ENCODE measurements at regions not wholly inside any gene's neighbourhood (a gene's known extent, or its start where the extent isn't known, plus 50 kb on each side); places are given as distances from the start of the nearest gene placed in this dataset.

DNA sequence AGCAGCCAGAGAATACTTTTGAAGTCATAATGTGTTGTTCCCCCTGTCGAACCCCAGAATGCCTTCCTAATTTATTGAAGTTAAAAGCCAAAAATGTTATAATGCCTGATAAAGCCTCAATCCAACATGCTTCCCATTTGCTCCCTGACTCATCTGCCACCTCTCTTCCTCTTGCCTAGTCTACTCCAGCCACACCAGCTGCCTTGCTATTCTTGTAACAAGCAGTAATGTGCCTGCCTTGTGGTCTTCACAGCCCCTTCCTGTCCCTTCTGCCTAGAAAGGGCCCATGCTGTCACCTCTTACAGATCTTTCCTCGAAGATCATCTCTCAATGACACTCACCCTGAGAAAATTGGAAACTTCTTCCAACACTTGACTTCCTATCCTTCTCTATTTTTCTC lies 231.6 kb upstream of the CDH2 start:
- no CpG with 5 or more reads among the region's 2 CpGs for WGBS (ENCODE audit: extremely low coverage, insufficient coverage, insufficient read length)

DNA sequence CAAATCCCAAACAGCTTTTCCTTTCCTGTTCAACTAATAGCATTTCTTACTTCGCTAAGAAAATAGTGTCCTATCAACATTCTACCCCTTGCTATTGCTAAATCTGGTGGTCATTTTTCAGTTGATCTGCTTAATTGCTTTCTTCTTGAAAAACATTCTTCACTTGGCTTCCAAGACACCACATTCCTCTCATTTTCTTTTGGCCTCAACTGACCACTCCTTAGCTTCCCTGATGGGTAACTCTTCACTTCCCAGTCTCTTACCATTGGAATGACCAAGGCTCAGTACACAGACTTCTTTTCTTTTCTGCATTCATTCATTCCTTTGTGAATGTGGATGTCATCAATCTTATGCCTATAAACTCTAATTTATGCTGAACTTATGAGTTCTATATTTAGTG lies 230.8 kb upstream of the CDH2 start:
- no CpG with 5 or more reads among the region's 1 CpG for WGBS (ENCODE audit: extremely low coverage, insufficient coverage, insufficient read length)
- H2AFZ ChIP-seq (ENCODE audit: insufficient read depth, low read length, poor library complexity): no peak overlapping the region
- no peak overlapping the region for H2BK5ac ChIP-seq (ENCODE audit: low read depth, low read length, poor library complexity)
- H2BK12ac ChIP-seq (ENCODE audit: low read length): no peak overlapping the region
- H3K79me1 ChIP-seq (ENCODE audit: low read length): no peaks in the 10 kb centered on the region
- no peaks in the 10 kb centered on the region for H3K27me3 ChIP-seq (ENCODE audit: insufficient read depth, low read length)
- no peak overlapping the region for H4K91ac ChIP-seq (ENCODE audit: low read depth, low read length)
- H3K14ac ChIP-seq (ENCODE audit: low read length): no peak overlapping the region
- H3K4me1 ChIP-seq (ENCODE audit: control insufficient read depth in 1 of 2, insufficient read depth in 2 of 2, low read length in 2 of 2): no peaks in the 10 kb centered on the region
- H3K27ac ChIP-seq (ENCODE audit: low read depth, low read length): no peak overlapping the region
- DNase-seq: no peak
- no peak overlapping the region for H3K18ac ChIP-seq (ENCODE audit: low read length)
- no peak overlapping the region for H3K9ac ChIP-seq (ENCODE audit: low read length)
- H4K12ac ChIP-seq (ENCODE audit: low read depth, low read length): no peak overlapping the region
- H4K8ac ChIP-seq (ENCODE audit: low read depth, low read length): no peak overlapping the region
- no peak overlapping the region for H3K4me3 ChIP-seq (ENCODE audit: low read depth, low read length)
- H3K9me3 ChIP-seq (ENCODE audit: insufficient read depth, low read depth, low read length): no peaks in the 10 kb centered on the region
- no peak overlapping the region for H2BK120ac ChIP-seq (ENCODE audit: insufficient read depth, low read length, poor library complexity)
- H3K23ac ChIP-seq (ENCODE audit: low read length): no peak overlapping the region
- H3K4ac ChIP-seq (ENCODE audit: low read depth, low read length): no peak overlapping the region
- H2AK5ac ChIP-seq (ENCODE audit: low read length): no peak overlapping the region
- no peaks in the 10 kb centered on the region for H3K36me3 ChIP-seq (ENCODE audit: control insufficient read depth in 1 of 2, insufficient read depth in 2 of 2, low read length in 2 of 2)
- no peak overlapping the region for H3K4me2 ChIP-seq (ENCODE audit: low read length)
- no peaks in the 10 kb centered on the region for H3K79me2 ChIP-seq (ENCODE audit: control insufficient read depth, insufficient read depth, low read length, poor library complexity)

More for the DNA sequence above, 231.6 kb upstream of the CDH2 start:
- no peak overlapping the region for H3K4me2 ChIP-seq (ENCODE audit: low read length)
- H3K4me1 ChIP-seq (ENCODE audit: control insufficient read depth in 1 of 2, insufficient read depth in 2 of 2, low read length in 2 of 2): no peaks in the 10 kb centered on the region
- no peak overlapping the region for H2AFZ ChIP-seq (ENCODE audit: insufficient read depth, low read length, poor library complexity)
- H4K12ac ChIP-seq (ENCODE audit: low read depth, low read length): no peak overlapping the region
- no peaks in the 10 kb centered on the region for H3K9me3 ChIP-seq (ENCODE audit: insufficient read depth, low read depth, low read length)
- no peak overlapping the region for H3K4ac ChIP-seq (ENCODE audit: low read depth, low read length)
- no peak overlapping the region for H2BK5ac ChIP-seq (ENCODE audit: low read depth, low read length, poor library complexity)
- no peaks in the 10 kb centered on the region for H3K27me3 ChIP-seq (ENCODE audit: insufficient read depth, low read length)
- H2BK12ac ChIP-seq (ENCODE audit: low read length): no peak overlapping the region
- H2BK120ac ChIP-seq (ENCODE audit: insufficient read depth, low read length, poor library complexity): no peak overlapping the region
- no peaks in the 10 kb centered on the region for H3K36me3 ChIP-seq (ENCODE audit: control insufficient read depth in 1 of 2, insufficient read depth in 2 of 2, low read length in 2 of 2)
- no peaks in the 10 kb centered on the region for H3K79me2 ChIP-seq (ENCODE audit: control insufficient read depth, insufficient read depth, low read length, poor library complexity)
- no peak overlapping the region for H3K9ac ChIP-seq (ENCODE audit: low read length)
- no peak for DNase-seq
- H3K23ac ChIP-seq (ENCODE audit: low read length): no peak overlapping the region
- H3K18ac ChIP-seq (ENCODE audit: low read length): no peak overlapping the region
- H3K27ac ChIP-seq (ENCODE audit: low read depth, low read length): no peak overlapping the region
- no peak overlapping the region for H3K4me3 ChIP-seq (ENCODE audit: low read depth, low read length)
- H4K91ac ChIP-seq (ENCODE audit: low read depth, low read length): no peak overlapping the region
- H3K79me1 ChIP-seq (ENCODE audit: low read length): no peaks in the 10 kb centered on the region
- H4K8ac ChIP-seq (ENCODE audit: low read depth, low read length): no peak overlapping the region
- no peak overlapping the region for H2AK5ac ChIP-seq (ENCODE audit: low read length)
- H3K14ac ChIP-seq (ENCODE audit: low read length): no peak overlapping the region

GRCh38 chr18:28406533-28406932 lies 229.6 kb upstream of the CDH2 start:
- H3K23ac ChIP-seq (ENCODE audit: low read length): no peak overlapping the region
- H3K79me2 ChIP-seq (ENCODE audit: control insufficient read depth, insufficient read depth, low read length, poor library complexity): no peaks in the 10 kb centered on the region
- no peak overlapping the region for H2AK5ac ChIP-seq (ENCODE audit: low read length)
- no peaks in the 10 kb centered on the region for H3K27me3 ChIP-seq (ENCODE audit: insufficient read depth, low read length)
- no CpG with 5 or more reads among the region's 3 CpGs for WGBS (ENCODE audit: extremely low coverage, insufficient coverage, insufficient read length)
- H2BK120ac ChIP-seq (ENCODE audit: insufficient read depth, low read length, poor library complexity): no peak overlapping the region
- H4K91ac ChIP-seq (ENCODE audit: low read depth, low read length): no peak overlapping the region
- no peak overlapping the region for H3K4me2 ChIP-seq (ENCODE audit: low read length)
- no peak overlapping the region for H3K4me3 ChIP-seq (ENCODE audit: low read depth, low read length)
- no peak overlapping the region for H2BK12ac ChIP-seq (ENCODE audit: low read length)
- no peak overlapping the region for H2AFZ ChIP-seq (ENCODE audit: insufficient read depth, low read length, poor library complexity)
- no peak overlapping the region for H3K9ac ChIP-seq (ENCODE audit: low read length)
- H3K14ac ChIP-seq (ENCODE audit: low read length): no peak overlapping the region
- no peak overlapping the region for H4K12ac ChIP-seq (ENCODE audit: low read depth, low read length)
- no peak overlapping the region for H3K4ac ChIP-seq (ENCODE audit: low read depth, low read length)
- no peak overlapping the region for H2BK5ac ChIP-seq (ENCODE audit: low read depth, low read length, poor library complexity)
- no peak overlapping the region for H3K18ac ChIP-seq (ENCODE audit: low read length)
- H3K36me3 ChIP-seq (ENCODE audit: control insufficient read depth in 1 of 2, insufficient read depth in 2 of 2, low read length in 2 of 2): no peaks in the 10 kb centered on the region
- no peaks in the 10 kb centered on the region for H3K79me1 ChIP-seq (ENCODE audit: low read length)
- H4K8ac ChIP-seq (ENCODE audit: low read depth, low read length): no peak overlapping the region
- H3K9me3 ChIP-seq (ENCODE audit: insufficient read depth, low read depth, low read length): no peaks in the 10 kb centered on the region
- DNase-seq: no peak
- H3K4me1 ChIP-seq (ENCODE audit: control insufficient read depth in 1 of 2, insufficient read depth in 2 of 2, low read length in 2 of 2): no peaks in the 10 kb centered on the region
- H3K27ac ChIP-seq (ENCODE audit: low read depth, low read length): no peak overlapping the region

GRCh38 chr18:28404694-28405093 lies 227.8 kb upstream of the CDH2 start:
- H3K9me3 ChIP-seq (ENCODE audit: insufficient read depth, low read depth, low read length): no peaks in the 10 kb centered on the region
- H3K4me3 ChIP-seq (ENCODE audit: low read depth, low read length): no peak overlapping the region
- no peak overlapping the region for H2BK5ac ChIP-seq (ENCODE audit: low read depth, low read length, poor library complexity)
- H4K8ac ChIP-seq (ENCODE audit: low read depth, low read length): no peak overlapping the region
- H3K9ac ChIP-seq (ENCODE audit: low read length): no peak overlapping the region
- no peaks in the 10 kb centered on the region for H3K79me2 ChIP-seq (ENCODE audit: control insufficient read depth, insufficient read depth, low read length, poor library complexity)
- no peak overlapping the region for H3K27ac ChIP-seq (ENCODE audit: low read depth, low read length)
- H3K18ac ChIP-seq (ENCODE audit: low read length): no peak overlapping the region
- DNase-seq: no peak
- H4K12ac ChIP-seq (ENCODE audit: low read depth, low read length): no peak overlapping the region
- no peak overlapping the region for H4K91ac ChIP-seq (ENCODE audit: low read depth, low read length)
- H2AK5ac ChIP-seq (ENCODE audit: low read length): no peak overlapping the region
- no peak overlapping the region for H2BK120ac ChIP-seq (ENCODE audit: insufficient read depth, low read length, poor library complexity)
- no peak overlapping the region for H3K14ac ChIP-seq (ENCODE audit: low read length)
- H3K4ac ChIP-seq (ENCODE audit: low read depth, low read length): no peak overlapping the region
- no peaks in the 10 kb centered on the region for H3K27me3 ChIP-seq (ENCODE audit: insufficient read depth, low read length)
- H3K36me3 ChIP-seq (ENCODE audit: control insufficient read depth in 1 of 2, insufficient read depth in 2 of 2, low read length in 2 of 2): no peaks in the 10 kb centered on the region
- no peak overlapping the region for H3K23ac ChIP-seq (ENCODE audit: low read length)
- H2BK12ac ChIP-seq (ENCODE audit: low read length): no peak overlapping the region
- no peak overlapping the region for H2AFZ ChIP-seq (ENCODE audit: insufficient read depth, low read length, poor library complexity)
- no peaks in the 10 kb centered on the region for H3K4me1 ChIP-seq (ENCODE audit: control insufficient read depth in 1 of 2, insufficient read depth in 2 of 2, low read length in 2 of 2)
- no peak overlapping the region for H3K4me2 ChIP-seq (ENCODE audit: low read length)
- H3K79me1 ChIP-seq (ENCODE audit: low read length): no peaks in the 10 kb centered on the region
- no CpG with 5 or more reads among the region's 1 CpG for WGBS (ENCODE audit: extremely low coverage, insufficient coverage, insufficient read length)
